MM.1S (cell line): ENCODE measurements at regions not wholly inside any gene's neighbourhood (a gene's known extent, or its start where the extent isn't known, plus 50 kb on each side); places are given as distances from the start of the nearest gene placed in this dataset.
A peak's percentile ranks its signal among the peaks of the same experiment; 100 is the strongest.

Experiments used
- DNase-seq: peaks from one replicate; pipeline ENCODE4 v3.0.0-alpha.2; 2015
- H2AFZ ChIP-seq: fragments of 300-600 bp; sonication (generic); 2 replicates; pipeline ENCODE4 v1.6.0; 2016; ENCODE audit warnings: antibody characterized with exemption, low read length
- H3F3A ChIP-seq: fragments of 300-600 bp; sonication (generic); 2 replicates; pipeline ENCODE4 v1.6.1; 2016; ENCODE audit warnings: mild to moderate bottlenecking, antibody characterized with exemption, low read length, moderate library complexity, mixed read lengths; ENCODE audit not compliant: insufficient read depth
- H3K27ac ChIP-seq: fragments of 300-600 bp; sonication (generic); 2 replicates; pipeline ENCODE4 v1.5.1; 2016; ENCODE audit warnings: mild to moderate bottlenecking, low read length
- H3K27me3 ChIP-seq: fragments of 300-600 bp; sonication (generic); replicated peaks from 2 replicates; pipeline ENCODE4 v1.6.0; 2016; ENCODE audit warnings: low read length; ENCODE audit not compliant: insufficient read depth
- H3K36me3 ChIP-seq: fragments of 300-600 bp; sonication (generic); replicated peaks from 2 replicates; pipeline ENCODE4 v1.6.1; 2016; ENCODE audit warnings: mild to moderate bottlenecking, low read length, mixed read lengths; ENCODE audit not compliant: insufficient read depth
- H3K4me1 ChIP-seq: fragments of 300-600 bp; sonication (generic); 2 replicates; pipeline ENCODE4 v1.6.1; 2016; ENCODE audit warnings: low read length, mixed read lengths
- H3K4me2 ChIP-seq: fragments of 300-600 bp; sonication (generic); 2 replicates; pipeline ENCODE4 v1.6.0; 2016; ENCODE audit warnings: low read depth, low read length
- H3K4me3 ChIP-seq: fragments of 300-600 bp; sonication (generic); 2 replicates; pipeline ENCODE4 v1.5.1; 2016; ENCODE audit warnings: low read length, mixed read lengths
- H3K79me2 ChIP-seq: fragments of 300-600 bp; sonication (generic); 2 replicates; pipeline ENCODE4 v1.6.1; 2016; ENCODE audit warnings: mixed run types, low read length, mixed read lengths
- H3K9ac ChIP-seq: fragments of 300-600 bp; sonication (generic); 2 replicates; pipeline ENCODE4 v1.6.1; 2016; ENCODE audit warnings: low read length, mixed read lengths
- H3K9me2 ChIP-seq: fragments of 300-600 bp; sonication (generic); replicated peaks from 2 replicates; pipeline ENCODE4 v1.6.1; 2016; ENCODE audit warnings: mild to moderate bottlenecking, low read length, mixed read lengths; ENCODE audit not compliant: insufficient read depth
- H3K9me3 ChIP-seq: fragments of 300-600 bp; sonication (generic); replicated peaks from 2 replicates; pipeline ENCODE4 v1.6.1; 2016; ENCODE audit warnings: mild to moderate bottlenecking, low read length, mixed read lengths; ENCODE audit not compliant: insufficient read depth
- H4K20me1 ChIP-seq: fragments of 300-600 bp; sonication (generic); 2 replicates; pipeline ENCODE4 v1.6.1; 2016; ENCODE audit warnings: mild to moderate bottlenecking, low read length, moderate library complexity, mixed read lengths; ENCODE audit not compliant: insufficient read depth
- CTCF ChIP-seq: fragments of 300-600 bp; sonication (generic); IDR thresholded peaks from 2 replicates; pipeline ENCODE4 v1.5.1; 2016; ENCODE audit warnings: antibody characterized with exemption, low read length, mixed read lengths
- EZH2 ChIP-seq: fragments of 300-600 bp; sonication (generic); optimal IDR thresholded peaks from 2 replicates; pipeline ENCODE3; 2017; ENCODE audit warnings: low read depth, mild to moderate bottlenecking, antibody characterized with exemption, low read length, mixed read lengths
- EZH2phosphoT487 ChIP-seq: fragments of 300-600 bp; sonication (generic); IDR thresholded peaks from 2 replicates; pipeline ENCODE4 v1.6.1; 2018; ENCODE audit warnings: antibody characterized with exemption, low read length

GRCh38 chr9:73845954-73846690 is 651.0 kb upstream of the RORB start:
- Histone ChIP-seq H3K9ac (no peak overlapping the region), H3K27ac (no peak overlapping the region), H3F3A (no peaks in the 10 kb centered on the region), H3K36me3 (no peaks in the 10 kb centered on the region), H3K9me3 (no peaks in the 10 kb centered on the region), H4K20me1 (no peaks in the 10 kb centered on the region), H3K27me3 (no peaks in the 10 kb centered on the region), H3K4me1 (no peaks in the 10 kb centered on the region), H3K4me3 (no peak overlapping the region), H3K4me2 (no peak overlapping the region), H3K9me2 (no peaks in the 10 kb centered on the region), H2AFZ (no peak overlapping the region), H3K79me2 (no peaks in the 10 kb centered on the region)
- no peak for DNase-seq
- no peak for TF ChIP-seq EZH2

- Histone ChIP-seq H3K27me3 (no peaks in the 10 kb centered on the region), H2AFZ (no peak overlapping the region), H3K4me2 (no peak overlapping the region), H3K27ac (no peak overlapping the region), H4K20me1 (no peaks in the 10 kb centered on the region), H3K4me1 (no peaks in the 10 kb centered on the region), H3K9me3 (no peaks in the 10 kb centered on the region), H3K4me3 (no peak overlapping the region), H3K36me3 (no peaks in the 10 kb centered on the region), H3K79me2 (no peaks in the 10 kb centered on the region), H3K9me2 (no peaks in the 10 kb centered on the region), H3F3A (no peaks in the 10 kb centered on the region), H3K9ac (no peak overlapping the region)
- DNase-seq, result no peak
- TF ChIP-seq EZH2phosphoT487, result no peak
- TF ChIP-seq EZH2, result no peak
- no peak for TF ChIP-seq CTCF
Observed at GRCh38 chr9:73847536-73847935, 649.6 kb upstream of the RORB start.

- no peak overlapping the region for H3K4me3 ChIP-seq
- no peaks in the 10 kb centered on the region for H3K9me3 ChIP-seq
- H3F3A ChIP-seq, result no peaks in the 10 kb centered on the region
- peak; percentile 15 for DNase-seq
- H3K4me1 ChIP-seq, result 0 out of 2 replicates have a peak, but pooled peaks cover 5% of the 10 kb centered on the region
- no peak overlapping the region for H3K27ac ChIP-seq
- no peaks in the 10 kb centered on the region; the same call in 1 of the 2 replicates for H3K9me2 ChIP-seq
- no peak overlapping the region for H2AFZ ChIP-seq
- H3K36me3 ChIP-seq, result no peaks in the 10 kb centered on the region
- TF ChIP-seq CTCF, result no peak
- TF ChIP-seq EZH2, result no peak
- no peak for TF ChIP-seq EZH2phosphoT487
- H3K4me2 ChIP-seq, result no peak overlapping the region; the same call in 1 of the 2 replicates
- H3K79me2 ChIP-seq, result no peaks in the 10 kb centered on the region
- H4K20me1 ChIP-seq, result no peaks in the 10 kb centered on the region
- H3K27me3 ChIP-seq, result no peaks in the 10 kb centered on the region
- no peak overlapping the region for H3K9ac ChIP-seq
Observed at GRCh38 chr9:73853549-73853948, 643.6 kb upstream of the RORB start.

- Histone ChIP-seq H3F3A (no peaks in the 10 kb centered on the region), H3K9me3 (no peaks in the 10 kb centered on the region), H3K9ac (no peak overlapping the region), H3K4me1 (0 out of 2 replicates have a peak, but pooled peaks cover 5% of the 10 kb centered on the region), H3K79me2 (no peaks in the 10 kb centered on the region), H3K9me2 (no peaks in the 10 kb centered on the region; the same call in 1 of the 2 replicates), H3K27ac (no peak overlapping the region), H4K20me1 (no peaks in the 10 kb centered on the region), H3K36me3 (no peaks in the 10 kb centered on the region), H2AFZ (no peak overlapping the region), H3K4me3 (no peak overlapping the region), H3K27me3 (no peaks in the 10 kb centered on the region), H3K4me2 (no peak overlapping the region)
- no peak for DNase-seq
- no peak for TF ChIP-seq CTCF
- TF ChIP-seq EZH2, result no peak
- TF ChIP-seq EZH2phosphoT487, result no peak
Observed at GRCh38 chr9:73855206-73855605, 641.9 kb upstream of the RORB start.
